GM12874 (cell line): ENCODE measurements at regions not wholly inside any gene's neighbourhood (a gene's known extent, or its start where the extent isn't known, plus 50 kb on each side); places are given as distances from the start of the nearest gene placed in this dataset.

Source experiments
- TF ChIP-seq, protein P1 (sequence below): IDR thresholded peaks from 2 replicates; pipeline ENCODE4 v1.5.1; 2011; ENCODE audit warnings: low read depth, mild to moderate bottlenecking, control low read depth, low read length, moderate library complexity; ENCODE audit not compliant: insufficient read depth

DNA sequence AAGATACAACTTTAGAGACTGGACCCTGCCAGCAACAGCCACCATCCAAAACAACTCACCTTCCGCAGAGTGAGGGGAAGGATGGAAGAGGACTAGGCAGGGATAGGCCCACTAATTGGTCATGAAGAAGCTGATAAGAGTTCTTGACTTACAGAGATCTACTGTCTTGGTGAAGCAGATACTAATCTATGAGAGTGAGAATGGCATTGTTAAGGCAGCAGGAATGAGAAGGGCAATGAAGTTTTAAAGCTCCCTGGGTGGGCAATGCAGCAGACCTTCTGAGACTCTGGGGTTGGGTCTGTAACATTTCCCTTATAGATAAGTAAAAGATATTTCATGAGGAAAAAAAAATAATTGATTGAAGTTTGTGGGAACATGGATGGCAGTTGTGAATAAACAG is 63.7 kb downstream of the KLF12 start:
- TF ChIP-seq, protein P1, sequence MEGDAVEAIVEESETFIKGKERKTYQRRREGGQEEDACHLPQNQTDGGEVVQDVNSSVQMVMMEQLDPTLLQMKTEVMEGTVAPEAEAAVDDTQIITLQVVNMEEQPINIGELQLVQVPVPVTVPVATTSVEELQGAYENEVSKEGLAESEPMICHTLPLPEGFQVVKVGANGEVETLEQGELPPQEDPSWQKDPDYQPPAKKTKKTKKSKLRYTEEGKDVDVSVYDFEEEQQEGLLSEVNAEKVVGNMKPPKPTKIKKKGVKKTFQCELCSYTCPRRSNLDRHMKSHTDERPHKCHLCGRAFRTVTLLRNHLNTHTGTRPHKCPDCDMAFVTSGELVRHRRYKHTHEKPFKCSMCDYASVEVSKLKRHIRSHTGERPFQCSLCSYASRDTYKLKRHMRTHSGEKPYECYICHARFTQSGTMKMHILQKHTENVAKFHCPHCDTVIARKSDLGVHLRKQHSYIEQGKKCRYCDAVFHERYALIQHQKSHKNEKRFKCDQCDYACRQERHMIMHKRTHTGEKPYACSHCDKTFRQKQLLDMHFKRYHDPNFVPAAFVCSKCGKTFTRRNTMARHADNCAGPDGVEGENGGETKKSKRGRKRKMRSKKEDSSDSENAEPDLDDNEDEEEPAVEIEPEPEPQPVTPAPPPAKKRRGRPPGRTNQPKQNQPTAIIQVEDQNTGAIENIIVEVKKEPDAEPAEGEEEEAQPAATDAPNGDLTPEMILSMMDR: no peak

DNA sequence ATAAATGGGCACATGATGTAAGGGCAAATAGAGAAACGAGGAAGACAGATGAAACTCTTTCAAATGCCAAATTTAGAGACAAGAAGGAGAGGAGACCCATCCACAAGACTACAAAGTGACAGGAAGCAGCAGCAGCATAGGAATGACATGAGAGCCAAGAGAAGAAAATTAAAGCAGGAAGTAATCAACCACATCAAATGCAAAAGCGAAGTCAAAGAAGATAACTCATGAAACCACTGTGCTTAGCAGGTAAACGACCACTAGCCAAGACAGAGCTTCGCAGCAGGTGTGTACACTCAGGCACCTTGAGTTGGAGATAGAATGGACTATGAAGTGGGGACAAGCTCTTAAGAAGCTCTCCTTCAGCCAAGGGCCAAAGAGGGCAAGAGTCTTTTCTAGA is 64.1 kb downstream of the KLF12 start:
- TF ChIP-seq, protein P1: no peak

DNA sequence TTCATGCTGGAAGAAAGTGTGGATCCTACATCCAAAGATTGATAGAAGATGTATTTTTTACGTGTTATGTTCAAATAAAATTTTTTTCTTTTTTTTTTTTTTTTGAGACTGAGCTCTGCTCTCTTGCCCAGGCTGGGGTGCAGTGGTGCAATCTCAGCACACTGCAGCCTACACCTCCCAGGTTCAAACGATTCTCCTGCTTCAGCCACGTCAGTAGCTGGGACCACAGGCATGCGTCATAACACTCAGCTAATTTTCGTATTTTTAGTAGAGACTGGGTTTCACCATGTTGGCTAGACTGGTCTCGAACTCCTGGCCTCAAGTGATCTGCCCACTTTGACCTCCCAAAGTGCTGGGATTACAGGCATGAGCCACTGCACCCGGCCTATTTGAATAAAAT is 65.7 kb downstream of the KLF12 start:
- TF ChIP-seq, protein P1: no peak

DNA sequence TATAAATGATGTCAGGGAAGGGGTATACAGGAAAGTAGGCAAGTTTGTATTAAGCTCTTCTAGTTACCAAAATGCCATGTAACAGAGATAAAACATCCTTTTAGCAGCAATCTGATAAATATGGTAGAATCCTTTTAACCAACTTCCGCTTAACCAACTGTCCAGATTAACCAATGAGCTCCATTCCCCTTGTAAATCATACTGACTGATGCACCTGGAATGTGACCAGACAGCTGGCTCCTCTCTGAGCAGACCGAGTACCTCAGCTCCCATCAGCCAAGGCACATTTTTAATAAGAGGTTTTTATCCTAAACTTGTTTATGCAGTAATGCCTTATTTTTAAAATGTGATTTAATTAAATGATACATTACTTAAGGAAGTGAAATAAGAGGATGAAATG is 66.4 kb downstream of the KLF12 start:
- TF ChIP-seq, protein P1: no peak

DNA sequence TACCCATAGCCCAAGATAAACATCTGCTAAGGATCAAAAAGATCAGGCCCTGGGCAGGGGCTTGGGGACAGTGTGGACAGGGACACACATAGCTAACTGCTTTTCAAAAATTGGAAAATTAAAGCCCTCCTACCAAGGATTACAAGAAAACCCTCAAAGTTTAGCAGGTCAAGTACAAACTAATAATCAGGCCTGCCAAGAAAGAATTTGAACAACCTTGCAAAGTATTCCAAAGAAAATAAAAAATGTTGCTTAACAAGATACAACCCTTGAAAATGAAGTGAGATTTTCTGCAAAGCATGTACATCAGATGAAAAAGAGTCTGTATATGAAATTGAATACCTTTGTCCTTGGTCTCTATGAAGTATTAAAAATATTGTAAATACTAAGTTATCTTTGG is 67.3 kb downstream of the KLF12 start:
- TF ChIP-seq, protein P1: no peak

DNA sequence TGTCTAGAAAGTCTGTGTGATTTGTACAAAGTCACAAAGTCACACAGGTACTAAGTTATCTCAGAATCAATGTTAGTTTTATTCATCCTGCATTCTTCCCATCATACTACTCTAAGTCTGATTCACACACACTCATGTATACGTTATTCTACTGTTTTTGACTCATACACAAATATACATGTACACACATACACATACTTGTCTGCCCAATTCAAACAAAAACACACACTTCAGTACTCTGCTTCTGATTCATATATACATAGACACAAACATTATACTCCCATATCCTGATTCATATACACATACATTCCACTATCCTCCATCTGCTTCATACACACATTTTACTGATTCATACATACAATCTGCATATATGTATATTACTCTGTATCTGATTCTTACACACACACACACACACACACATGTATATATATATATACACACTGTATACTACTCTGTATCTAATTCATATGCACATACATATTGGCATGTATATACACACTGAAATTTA is 69.3 kb downstream of the KLF12 start:
- TF ChIP-seq, protein P1: no peak

DNA sequence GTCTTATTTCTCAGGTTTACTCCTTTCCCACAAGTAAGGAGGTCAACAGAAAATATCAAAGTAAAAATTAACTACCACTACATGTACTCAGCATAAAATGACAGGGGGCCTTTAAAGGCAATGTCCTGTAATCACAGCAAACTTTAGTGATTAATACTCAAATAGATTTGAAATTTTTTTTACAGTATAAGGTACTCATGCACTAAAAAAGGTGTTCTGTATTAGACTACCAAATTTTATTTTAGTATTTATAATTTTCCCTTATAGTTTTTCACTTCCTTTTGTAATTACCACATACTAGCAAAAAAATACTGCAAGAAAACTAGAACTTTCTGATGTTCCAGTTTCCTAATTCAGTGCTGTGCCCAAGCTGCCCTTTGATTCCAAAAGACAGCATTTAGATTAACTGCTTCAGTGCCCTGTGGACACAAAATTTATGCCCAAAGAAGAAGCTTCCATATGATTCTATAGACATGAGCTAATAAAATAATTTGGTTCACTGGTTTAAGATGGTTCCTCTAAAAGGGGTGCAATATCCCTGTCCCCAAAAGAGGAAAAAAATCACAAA is 70.6 kb downstream of the KLF12 start:
- TF ChIP-seq, protein P1: no peak
